ENCODE measurements at regions not wholly inside any gene's neighbourhood (a gene's known extent, or its start where the extent isn't known, plus 50 kb on each side); places are given as distances from the start of the nearest gene placed in this dataset.
"Not testable (repeated sequence)": the region's sequence is repeated elsewhere in the genome, so short reads cannot be mapped to it uniquely, and the experiment has no call there.

- no peak for TF ChIP-seq ETS1 (IDR thresholded peaks at IDR 0.05)
- no peak for TF ChIP-seq CTCF (conservative IDR thresholded peaks at IDR 0.05; ENCODE audit: low read depth in 2 of 2)
- TF ChIP-seq STAT1 (IDR thresholded peaks at IDR 0.05; ENCODE audit: unreplicated experiment) = no peak
- no peak for TF ChIP-seq ZNF331 (CRISPR knock-in tag; IDR thresholded peaks at IDR 0.05; ENCODE audit: low read depth)
- no peak for TF ChIP-seq ZNF114 (CRISPR knock-in tag; IDR thresholded peaks at IDR 0.05)
- TF ChIP-seq CREB1 (CRISPR knock-in tag; IDR thresholded peaks at IDR 0.05; ENCODE audit: low read depth) = no peak
Measured at GRCh38 chr19:34573226-34573864, 91.8 kb downstream of the WTIP start (continued).

GRCh38 chr19:34570140-34570539, 88.6 kb downstream of the WTIP start:
- not testable (repeated sequence) for H3K79me2 ChIP-seq (replicated peaks; ENCODE audit: insufficient read depth); H3K4me1 ChIP-seq (ENCODE audit: insufficient read depth); H3K4me2 ChIP-seq; H2AFZ ChIP-seq; H3K9me2 ChIP-seq (ENCODE audit: insufficient read depth); ATAC-seq; H4K20me1 ChIP-seq (replicated peaks; ENCODE audit: insufficient read depth); H3K27ac ChIP-seq (ENCODE audit: low read depth); H3K4me3 Mint-ChIP-seq; H3K36me3 Mint-ChIP-seq (ENCODE audit: low read depth); H3K36me3 ChIP-seq (ENCODE audit: insufficient read depth); H3K27me3 ChIP-seq (ENCODE audit: insufficient read depth); H3F3A ChIP-seq (replicated peaks; ENCODE audit: low read depth); H3K27me3 Mint-ChIP-seq (ENCODE audit: insufficient read depth, low read depth, poor library complexity); H3K27ac Mint-ChIP-seq; H3K4me1 Mint-ChIP-seq; DNase-seq (ENCODE audit: low spot score); H3K4me3 ChIP-seq
- peaks cover 46% of the 10 kb centered on the region for H3K9me3 Mint-ChIP-seq

- DNase-seq (ENCODE audit: low spot score); H3K4me3 Mint-ChIP-seq; H3K36me3 Mint-ChIP-seq (ENCODE audit: low read depth); H3K4me1 ChIP-seq (ENCODE audit: insufficient read depth); H3K27ac Mint-ChIP-seq; H3K9me2 ChIP-seq (ENCODE audit: insufficient read depth); H3K27me3 ChIP-seq (ENCODE audit: insufficient read depth); ATAC-seq; H3K79me2 ChIP-seq (replicated peaks; ENCODE audit: insufficient read depth); H3K27me3 Mint-ChIP-seq (ENCODE audit: insufficient read depth, low read depth, poor library complexity); H3F3A ChIP-seq (replicated peaks; ENCODE audit: low read depth); H3K27ac ChIP-seq (ENCODE audit: low read depth); H2AFZ ChIP-seq; H3K4me3 ChIP-seq; H4K20me1 ChIP-seq (replicated peaks; ENCODE audit: insufficient read depth); H3K4me2 ChIP-seq; H3K36me3 ChIP-seq (ENCODE audit: insufficient read depth); H3K4me1 Mint-ChIP-seq: not testable (repeated sequence)
- H3K9me3 Mint-ChIP-seq = peaks cover 13% of the 10 kb centered on the region
Measured at GRCh38 chr19:34562344-34562743, 80.8 kb downstream of the WTIP start.
